ENCODE measurements at regions not wholly inside any gene's neighbourhood (a gene's known extent, or its start where the extent isn't known, plus 50 kb on each side); places are given as distances from the start of the nearest gene placed in this dataset.

DNA sequence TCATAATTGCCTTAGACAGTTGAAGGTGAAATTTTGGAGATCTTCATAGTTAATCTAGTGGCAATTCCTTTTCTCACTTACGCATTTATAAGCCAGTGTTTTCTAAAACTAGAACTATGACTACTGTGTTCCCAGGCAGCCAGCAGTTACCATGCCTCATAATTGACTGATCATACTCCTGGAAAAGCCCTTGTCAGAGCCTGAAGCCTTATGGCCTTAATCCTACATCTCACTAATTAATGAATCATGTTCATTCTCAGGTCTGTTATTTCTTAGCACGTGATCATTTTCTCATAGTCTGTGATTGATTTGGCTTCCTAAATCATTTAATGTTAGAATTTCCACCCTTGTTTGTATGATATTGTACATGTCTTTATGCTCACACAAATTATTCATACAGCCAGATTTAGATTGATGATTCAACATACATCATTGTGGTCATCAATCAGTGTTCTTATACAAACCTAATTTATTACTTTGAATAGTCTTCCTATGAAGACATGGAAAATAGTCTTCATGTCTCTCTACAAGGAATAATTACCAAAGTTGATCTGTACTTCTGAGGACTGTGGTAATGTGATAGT lies 132.6 kb upstream of the ASCC3 start:
- TF ChIP-seq, protein P1, sequence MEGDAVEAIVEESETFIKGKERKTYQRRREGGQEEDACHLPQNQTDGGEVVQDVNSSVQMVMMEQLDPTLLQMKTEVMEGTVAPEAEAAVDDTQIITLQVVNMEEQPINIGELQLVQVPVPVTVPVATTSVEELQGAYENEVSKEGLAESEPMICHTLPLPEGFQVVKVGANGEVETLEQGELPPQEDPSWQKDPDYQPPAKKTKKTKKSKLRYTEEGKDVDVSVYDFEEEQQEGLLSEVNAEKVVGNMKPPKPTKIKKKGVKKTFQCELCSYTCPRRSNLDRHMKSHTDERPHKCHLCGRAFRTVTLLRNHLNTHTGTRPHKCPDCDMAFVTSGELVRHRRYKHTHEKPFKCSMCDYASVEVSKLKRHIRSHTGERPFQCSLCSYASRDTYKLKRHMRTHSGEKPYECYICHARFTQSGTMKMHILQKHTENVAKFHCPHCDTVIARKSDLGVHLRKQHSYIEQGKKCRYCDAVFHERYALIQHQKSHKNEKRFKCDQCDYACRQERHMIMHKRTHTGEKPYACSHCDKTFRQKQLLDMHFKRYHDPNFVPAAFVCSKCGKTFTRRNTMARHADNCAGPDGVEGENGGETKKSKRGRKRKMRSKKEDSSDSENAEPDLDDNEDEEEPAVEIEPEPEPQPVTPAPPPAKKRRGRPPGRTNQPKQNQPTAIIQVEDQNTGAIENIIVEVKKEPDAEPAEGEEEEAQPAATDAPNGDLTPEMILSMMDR (IDR thresholded peaks at IDR 0.05; ENCODE audit: low read depth, low read length, poor library complexity, severe bottlenecking): no peak
- no peak for TF ChIP-seq EZH2phosphoT487 (IDR thresholded peaks at IDR 0.05; ENCODE audit: borderline replicate concordance, low read length)
